Mesenteric fat pad (tissue), 1 donor: ENCODE measurements at regions not wholly inside any gene's neighbourhood (a gene's known extent, or its start where the extent isn't known, plus 50 kb on each side); places are given as distances from the start of the nearest gene placed in this dataset.
"Not testable (repeated sequence)": the region's sequence is repeated elsewhere in the genome, so short reads cannot be mapped to it uniquely, and the experiment has no call there.

Source experiments
- DNase-seq: peaks from one replicate; pipeline ENCODE4 v3.0.0-alpha.2; 2020; ENCODE audit warnings: low spot score
- donor health status: DM: yes; HTN: yes; CAD: no.

DNA sequence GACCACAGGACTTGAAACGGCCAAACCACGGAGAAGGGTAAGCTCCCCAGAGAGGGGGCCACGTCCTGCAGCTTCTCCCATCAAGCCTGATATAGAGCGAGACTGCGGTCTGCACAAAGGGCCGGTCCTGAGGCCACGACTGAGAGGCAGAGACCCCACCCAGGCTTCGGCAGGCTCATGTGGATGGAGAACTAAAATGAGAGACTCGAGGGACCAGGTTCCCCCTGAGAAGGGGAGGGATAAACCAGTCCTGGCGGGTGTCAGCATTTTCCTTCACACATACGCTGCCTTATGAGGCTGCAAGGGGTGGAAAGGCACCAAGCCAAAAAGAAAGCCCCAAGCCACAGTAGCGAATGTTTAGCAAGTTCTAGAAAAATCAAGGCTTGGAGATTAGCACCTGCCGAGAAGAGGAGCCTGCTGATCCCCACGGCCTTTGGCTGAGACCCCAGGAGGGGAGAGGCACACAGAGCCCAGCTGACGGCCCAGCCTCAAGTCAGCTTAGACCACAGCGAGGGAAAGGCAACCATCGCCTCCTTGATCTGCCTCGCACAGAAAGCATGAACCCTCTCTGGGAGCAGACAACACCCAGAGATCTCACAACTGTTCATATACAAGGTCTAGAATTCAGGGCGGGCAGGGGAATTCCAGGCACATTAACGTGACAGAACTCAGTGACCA, 92.6 kb upstream of the RNF32 start:
- DNase-seq, result no peak

- no peak for DNase-seq
These were observed 94.6 kb upstream of the RNF32 start for GRCh38 chr7:156545979-156546378.

- no peak for DNase-seq
These were observed 95.5 kb upstream of the RNF32 start for GRCh38 chr7:156544919-156545715.

DNA sequence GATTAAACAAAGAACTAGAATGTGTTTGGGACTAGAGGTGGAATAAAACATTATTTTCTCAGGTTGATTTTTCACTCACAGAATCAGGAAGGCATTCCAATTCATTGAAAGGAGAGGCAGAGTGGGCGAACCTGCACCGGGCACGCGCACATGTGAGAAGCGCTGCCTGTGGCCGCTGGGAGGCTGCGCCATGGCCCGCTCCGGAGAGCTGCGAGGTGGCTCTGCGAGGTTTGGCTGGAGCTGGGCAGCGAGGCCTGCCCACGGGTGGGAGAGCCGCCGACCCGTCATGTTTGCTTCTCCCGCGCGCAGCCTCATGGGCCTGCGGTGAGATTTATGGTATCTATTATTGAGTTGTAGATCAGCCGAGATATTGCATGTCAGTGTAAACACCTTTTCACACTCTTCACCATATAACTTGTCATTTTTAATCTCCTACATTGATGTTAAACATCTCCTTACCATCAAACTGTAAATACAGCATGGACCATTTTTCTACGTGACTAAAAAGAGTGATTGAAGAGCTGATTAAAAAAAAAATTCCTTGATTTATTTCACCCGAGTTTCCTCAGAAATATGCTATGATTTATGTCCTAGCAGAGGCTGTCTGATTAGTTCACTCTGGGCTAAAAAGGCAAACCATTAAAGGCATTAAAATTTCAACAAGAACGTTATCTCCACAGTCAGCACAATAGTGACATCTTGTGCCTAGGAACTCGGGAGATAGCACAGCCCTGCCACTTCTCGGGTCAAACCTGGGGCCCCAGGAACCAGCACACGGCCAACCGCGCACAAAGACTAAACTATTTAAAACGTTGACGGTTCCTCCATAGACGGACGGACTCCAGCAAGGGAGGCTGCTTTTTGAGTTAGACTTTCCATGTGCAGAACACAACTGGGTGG, 96.6 kb upstream of the RNF32 start:
- DNase-seq, result no peak

- DNase-seq, result no peak
These were observed 99.9 kb upstream of the RNF32 start for GRCh38 chr7:156540619-156541165.

DNA sequence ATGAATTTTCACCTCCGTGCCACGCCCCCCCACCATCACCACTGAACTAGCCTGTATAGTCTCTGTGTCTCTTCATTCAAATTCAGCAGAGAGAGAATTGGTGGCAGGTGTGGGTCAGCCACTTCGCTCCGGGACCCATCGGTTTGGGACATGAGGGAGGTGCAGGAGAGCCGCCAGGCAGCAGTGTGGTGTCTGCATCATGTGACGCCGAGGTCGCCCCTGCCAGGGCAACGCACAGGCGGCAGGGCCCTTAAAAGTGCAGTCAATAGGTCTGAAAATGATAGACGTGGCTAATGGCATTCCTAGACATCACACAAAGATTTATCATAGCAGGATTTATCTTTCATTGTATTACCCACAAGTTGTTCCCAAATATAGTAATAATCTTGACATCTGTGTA, 100.6 kb upstream of the RNF32 start:
- no peak for DNase-seq

- DNase-seq, result no peak
These were observed 103.6 kb upstream of the RNF32 start for GRCh38 chr7:156537006-156537405.

- DNase-seq, result no peak
These were observed 105.6 kb upstream of the RNF32 start for GRCh38 chr7:156534925-156535324.

DNA sequence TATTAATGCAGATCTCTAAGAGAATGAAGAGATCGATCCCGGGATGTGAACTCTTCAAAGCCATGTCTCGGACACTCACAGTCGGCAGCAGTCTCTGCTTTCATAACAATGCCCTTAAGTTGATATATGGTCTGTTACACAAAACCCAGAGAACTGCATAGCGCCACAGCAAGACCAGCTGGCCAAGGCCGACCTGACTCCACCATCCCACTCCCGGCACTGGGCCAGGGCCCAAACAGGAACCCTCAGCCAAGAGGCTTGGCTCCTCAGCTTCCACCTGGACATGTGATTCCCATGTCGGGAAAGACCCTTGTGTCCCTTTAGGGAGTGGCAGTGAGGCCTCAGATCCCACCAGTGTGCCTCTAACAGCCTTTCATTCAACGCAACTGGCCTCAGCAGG, 106.6 kb upstream of the RNF32 start:
- DNase-seq, result no peak

DNA sequence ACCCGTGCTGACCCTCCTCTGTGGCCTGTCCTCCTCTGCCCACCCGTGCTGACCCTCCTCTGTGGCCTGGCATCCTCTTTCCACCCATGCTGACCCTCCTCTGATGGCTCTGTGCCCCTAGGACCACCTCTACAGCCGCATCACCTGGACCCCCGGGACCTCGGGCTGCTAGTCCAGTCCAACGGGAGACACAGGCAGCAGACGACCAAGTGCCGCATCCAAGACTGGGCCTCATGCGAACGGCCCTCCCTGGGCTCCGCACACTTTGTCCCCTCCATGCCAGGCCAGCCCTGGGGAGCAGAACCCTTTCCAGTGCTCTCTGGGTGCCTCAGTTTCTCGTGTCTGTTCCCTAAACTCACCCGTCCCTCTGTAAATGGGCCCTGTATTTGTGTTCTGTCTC, 107.2 kb upstream of the RNF32 start:
- no peak for DNase-seq

DNA sequence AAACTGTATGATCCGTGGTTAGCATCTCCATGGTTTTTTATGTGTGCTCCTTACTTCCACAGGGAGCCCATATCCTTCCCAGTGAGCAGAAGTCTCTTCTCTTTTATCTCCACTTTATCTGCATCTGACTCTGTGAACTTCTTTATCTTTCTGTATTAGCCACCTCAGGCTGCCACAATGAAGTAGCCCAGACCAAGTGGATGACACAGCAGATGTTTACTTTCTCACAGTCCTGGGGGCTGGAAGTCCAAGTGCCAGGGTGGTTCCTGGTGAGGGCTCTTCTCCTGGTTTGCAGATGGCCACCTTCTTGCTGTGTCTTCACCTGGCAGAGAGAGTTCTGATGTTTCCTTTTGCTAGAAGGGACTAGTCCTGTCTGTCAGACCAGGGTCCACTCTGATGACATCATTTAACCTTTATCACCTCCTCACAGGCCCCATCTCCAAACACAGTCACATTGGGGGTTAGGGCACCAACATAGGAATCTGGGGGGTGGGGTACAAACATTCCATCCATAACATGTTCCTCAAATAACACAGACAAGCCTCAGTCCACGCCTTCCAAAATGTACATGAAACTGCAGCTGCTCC, 108.5 kb upstream of the RNF32 start:
- no peak for DNase-seq

- no peak for DNase-seq
These were observed 110.6 kb upstream of the RNF32 start for GRCh38 chr7:156529956-156530355.

DNA sequence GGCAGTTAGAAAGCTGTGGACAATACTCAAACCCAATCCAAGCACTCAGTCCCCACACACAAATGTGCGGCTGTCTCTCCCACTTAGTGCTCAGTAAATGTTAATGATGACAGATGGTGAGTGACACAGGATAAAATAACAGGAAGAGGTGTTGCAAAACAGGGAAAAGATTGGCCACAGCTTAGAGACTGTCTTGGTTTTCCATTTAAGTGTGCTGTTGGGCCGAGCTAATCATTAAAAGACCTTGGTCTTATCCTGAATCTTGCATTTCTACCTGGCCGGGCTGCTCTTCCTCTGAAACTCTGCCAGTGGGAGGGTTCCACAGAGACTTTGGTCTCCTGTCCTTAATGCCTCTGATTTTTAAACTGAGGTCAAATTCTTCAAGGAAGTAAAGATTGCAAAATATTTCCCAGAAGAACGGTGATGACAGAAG, 113.1 kb upstream of the RNF32 start:
- DNase-seq, result no peak

GRCh38 chr7:156524818-156525597, 115.6 kb upstream of the RNF32 start:
- DNase-seq, result no peak

- no peak for DNase-seq
These were observed 117.0 kb upstream of the RNF32 start for GRCh38 chr7:156523447-156524048.

GRCh38 chr7:156522801-156523200, 117.8 kb upstream of the RNF32 start:
- DNase-seq, result no peak

DNA sequence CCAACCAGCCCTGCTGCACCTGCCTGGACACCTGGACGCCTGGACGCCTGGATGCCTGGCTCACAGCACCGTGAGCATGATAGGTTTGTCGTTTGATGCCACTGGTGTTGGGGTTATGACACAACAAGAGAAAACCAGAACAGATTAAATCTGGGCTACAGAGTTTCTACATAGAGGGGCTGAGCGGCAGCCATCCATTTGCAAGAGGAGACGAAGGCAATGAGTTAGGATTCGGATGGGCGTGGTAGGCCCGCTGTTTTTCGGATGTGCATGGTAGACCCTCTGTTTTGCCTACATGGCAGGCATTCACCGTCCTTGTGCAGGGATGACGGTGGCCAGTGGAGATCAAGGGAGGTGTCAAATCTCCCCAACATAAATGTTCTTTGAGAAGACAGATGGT, 121.5 kb upstream of the RNF32 start:
- no peak for DNase-seq

DNA sequence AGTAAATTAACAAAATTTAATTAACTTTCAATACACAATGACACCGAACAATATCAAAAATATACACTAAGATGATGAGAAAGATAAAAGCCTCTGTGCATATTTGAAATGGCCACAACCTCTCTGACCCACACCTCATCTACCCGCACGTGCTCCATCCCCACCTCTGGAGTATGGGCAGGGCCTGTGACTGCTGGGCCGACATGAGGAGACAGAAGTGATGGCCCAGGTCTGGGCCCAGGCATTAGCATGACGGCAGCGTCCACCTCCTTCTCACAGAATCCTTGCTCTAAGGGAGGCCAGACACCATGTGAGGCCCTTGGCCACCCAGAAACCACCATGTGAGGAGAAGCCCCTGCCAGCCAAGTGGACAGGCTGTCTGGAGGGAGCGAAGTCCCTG, 122.1 kb upstream of the RNF32 start:
- no peak for DNase-seq

DNA sequence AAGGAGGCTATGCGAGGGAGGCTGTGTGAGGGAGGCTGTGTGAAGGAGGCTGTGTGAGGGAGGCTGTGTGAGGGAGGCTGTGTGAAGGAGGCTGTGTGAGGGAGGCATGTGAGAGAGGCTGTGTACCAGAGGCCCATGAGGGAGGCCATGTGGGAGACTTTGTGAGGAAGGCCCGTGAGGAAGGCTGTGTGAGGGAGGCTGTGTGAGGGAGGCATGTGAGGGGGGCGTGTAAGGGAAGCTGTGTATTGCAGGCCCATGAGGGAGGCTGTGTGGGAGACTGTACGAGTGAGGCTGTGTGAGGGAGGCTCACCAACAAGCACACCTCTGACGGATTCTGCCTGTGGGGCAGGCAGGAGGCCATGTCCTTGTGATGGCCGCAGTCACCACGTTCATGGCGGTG, 122.7 kb upstream of the RNF32 start:
- not testable (repeated sequence) for DNase-seq

DNA sequence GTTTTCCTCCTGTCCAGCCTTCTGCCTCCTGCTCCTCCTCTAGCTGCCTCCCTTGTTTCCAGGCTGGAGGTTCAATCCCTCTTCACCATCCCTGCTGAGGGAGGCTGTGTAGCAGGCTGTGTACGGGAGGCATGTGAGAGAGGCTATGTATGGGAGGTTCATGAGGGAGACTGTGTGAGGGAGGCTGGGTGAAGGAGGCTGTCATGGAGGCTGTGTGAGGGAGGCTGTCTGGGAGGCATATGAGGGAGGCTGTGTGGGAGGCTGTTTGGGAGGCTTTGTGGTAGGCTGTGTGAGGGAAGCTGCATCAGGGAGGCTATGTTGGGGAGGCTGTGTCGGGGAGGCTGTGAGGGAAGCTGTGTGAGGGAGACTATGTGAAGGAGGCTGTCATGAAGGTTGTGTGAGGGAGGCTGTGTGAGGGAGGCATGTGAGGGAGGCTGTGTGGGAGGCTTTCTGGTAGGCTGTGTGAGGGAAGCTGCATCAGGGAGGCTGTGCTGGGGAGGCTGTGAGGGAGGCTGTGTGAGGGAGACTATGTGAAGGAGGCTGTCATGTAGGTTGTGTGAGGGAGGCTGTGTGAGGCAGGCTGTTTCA, 123.7 kb upstream of the RNF32 start:
- no peak for DNase-seq
